ENCODE measurements at regions not wholly inside any gene's neighbourhood (a gene's known extent, or its start where the extent isn't known, plus 50 kb on each side); places are given as distances from the start of the nearest gene placed in this dataset.

DNA sequence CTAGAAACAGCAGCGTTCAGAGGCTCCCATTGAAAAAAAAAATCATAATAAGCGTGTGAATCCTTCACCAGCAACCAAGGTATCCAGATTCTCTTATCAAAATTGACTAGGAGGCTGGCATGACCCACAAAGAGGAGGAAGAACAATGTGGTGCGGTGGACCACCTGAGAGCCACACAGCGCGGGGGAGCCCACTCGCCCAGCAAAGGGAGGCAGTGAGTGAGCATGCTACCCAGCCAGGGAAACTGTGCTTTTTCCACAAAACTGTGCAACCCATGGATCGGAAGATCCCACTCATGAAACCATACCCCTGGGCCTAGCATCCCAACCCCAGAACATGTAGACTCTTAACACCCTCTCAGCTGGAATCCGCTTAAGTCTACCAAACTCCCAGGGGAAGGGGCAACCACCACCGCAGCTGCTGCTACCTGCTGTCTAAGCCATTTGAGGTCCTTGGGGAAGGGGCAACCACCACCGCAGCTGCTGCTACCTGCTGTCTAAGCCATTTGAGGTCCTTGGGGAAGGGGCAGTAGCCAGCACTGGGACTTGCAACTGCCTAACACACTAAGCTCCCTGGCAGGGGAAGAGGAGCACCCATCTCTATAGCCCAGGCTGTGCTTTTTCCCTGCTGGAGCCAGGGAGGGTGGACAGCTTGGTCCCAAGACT is 102.8 kb upstream of the CLDN18 start:
- no peak for DNase-seq
- H3K9me3 ChIP-seq: no peaks in the 10 kb centered on the region
- no peaks in the 10 kb centered on the region for H3K4me1 ChIP-seq (ENCODE audit: control insufficient read depth in 1 of 2, extremely low read depth in 1 of 2, insufficient read depth in 2 of 2, low read length in 2 of 2)
- WGBS (ENCODE audit: insufficient coverage): 93% methylated on average over 9 of the region's 10 CpGs
- H3K27me3 ChIP-seq (replicated peaks in 1 of 2; ENCODE audit: control insufficient read depth in 2 of 2, extremely low read depth in 1 of 2, insufficient read depth in 2 of 2, low read length in 1 of 2): no peaks in the 10 kb centered on the region
- no peak overlapping the region for H3K27ac ChIP-seq (ENCODE audit: low read length)
- no peak for ATAC-seq (replicated peaks in 1 of 4)
- Mint-ChIP-seq H3K4me1 (no peaks in the 10 kb centered on the region), H3K9me3 (peaks cover 9 to 15% (median 14%) of the 10 kb centered on the region in 3 donors), H3K27me3 (peaks cover 0 to 3% of the 10 kb centered on the region in 2 donors), H3K27ac (no peak overlapping the region), H3K4me3 (no peak overlapping the region), H3K36me3 (no peaks in the 10 kb centered on the region)
- ChIA-PET CTCF (no interaction called here), POLR2A (no interaction called here)
- H3K36me3 ChIP-seq (ENCODE audit: control insufficient read depth in 2 of 2, extremely low read depth in 1 of 2, insufficient read depth in 1 of 2, low read length in 1 of 2): no peaks in the 10 kb centered on the region
- no peak overlapping the region for H3K4me3 ChIP-seq (ENCODE audit: control insufficient read depth in 1 of 2, extremely low read depth in 1 of 2, low read length in 1 of 2)

DNA sequence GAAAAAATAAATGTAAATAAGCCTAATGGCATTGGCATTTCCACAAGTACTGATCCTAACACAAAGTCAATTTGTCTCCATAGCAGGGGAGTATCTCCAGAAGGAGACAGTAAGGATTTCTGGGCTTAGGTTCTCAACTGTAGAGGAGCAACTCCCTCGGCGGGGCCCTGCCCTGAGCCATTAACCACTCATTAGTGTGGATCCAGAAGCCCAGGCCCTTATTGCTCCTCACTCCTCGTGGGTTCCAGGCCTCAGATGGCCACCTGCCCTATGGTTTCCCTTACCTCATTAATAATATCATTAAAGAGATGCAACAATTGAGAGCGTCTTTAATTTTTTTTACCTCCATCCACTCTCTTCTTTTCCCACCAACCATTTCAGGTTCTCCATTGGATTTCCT is 85.3 kb upstream of the CLDN18 start:
- Mint-ChIP-seq H3K27me3 (peaks cover 3 to 23% of the 10 kb centered on the region in 2 donors), H3K4me3 (no peak overlapping the region), H3K9me3 (peaks cover 0 to 4% (median 0%) of the 10 kb centered on the region in 3 donors), H3K27ac (no peak overlapping the region), H3K36me3 (no peaks in the 10 kb centered on the region), H3K4me1 (no peaks in the 10 kb centered on the region)
- ATAC-seq (replicated peaks in 1 of 4) (no peak), DNase-seq (no peak)
- CTCF ChIA-PET: no interaction called here
- Histone ChIP-seq H3K27me3 (replicated peaks in 1 of 2; ENCODE audit: control insufficient read depth in 2 of 2, extremely low read depth in 1 of 2, insufficient read depth in 2 of 2, low read length in 1 of 2) (no peaks in the 10 kb centered on the region), H3K27ac (ENCODE audit: low read length) (no peak overlapping the region), H3K4me1 (ENCODE audit: control insufficient read depth in 1 of 2, extremely low read depth in 1 of 2, insufficient read depth in 2 of 2, low read length in 2 of 2) (no peaks in the 10 kb centered on the region), H3K4me3 (ENCODE audit: control insufficient read depth in 1 of 2, extremely low read depth in 1 of 2, low read length in 1 of 2) (no peak overlapping the region), H3K9me3 (no peaks in the 10 kb centered on the region), H3K36me3 (ENCODE audit: control insufficient read depth in 2 of 2, extremely low read depth in 1 of 2, insufficient read depth in 1 of 2, low read length in 1 of 2) (no peaks in the 10 kb centered on the region)
- POLR2A ChIA-PET: no interaction called here
- WGBS (ENCODE audit: insufficient coverage): 75% methylated on average over 2 of the region's 4 CpGs

DNA sequence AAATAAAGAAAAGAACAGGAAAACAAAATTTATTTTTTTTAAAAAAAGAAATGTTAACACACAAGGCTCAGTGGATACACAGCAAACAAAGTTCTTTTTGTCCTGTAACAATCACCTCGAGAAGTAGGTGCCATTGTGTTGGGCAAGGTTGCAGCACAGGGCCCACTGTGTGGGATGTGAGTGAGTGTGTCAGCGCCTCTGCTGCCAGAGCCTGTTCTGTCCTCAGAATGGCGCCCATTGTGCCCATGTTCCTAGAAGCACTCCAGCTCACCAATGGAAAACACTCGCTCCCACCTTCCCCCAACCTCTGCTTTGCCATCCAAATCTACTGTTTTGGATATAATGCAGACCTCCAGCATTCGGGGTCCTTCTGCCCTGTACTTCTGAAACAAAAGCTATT is 84.9 kb upstream of the CLDN18 start:
- no peaks in the 10 kb centered on the region for H3K27me3 ChIP-seq (replicated peaks in 1 of 2; ENCODE audit: control insufficient read depth in 2 of 2, extremely low read depth in 1 of 2, insufficient read depth in 2 of 2, low read length in 1 of 2)
- H3K4me1 ChIP-seq (ENCODE audit: control insufficient read depth in 1 of 2, extremely low read depth in 1 of 2, insufficient read depth in 2 of 2, low read length in 2 of 2): no peaks in the 10 kb centered on the region
- Mint-ChIP-seq H3K36me3 (no peaks in the 10 kb centered on the region), H3K27ac (no peak overlapping the region), H3K9me3 (peaks cover 0 to under 1% (median 0%) of the 10 kb centered on the region in 3 donors), H3K27me3 (peaks cover 3 to 19% of the 10 kb centered on the region in 2 donors), H3K4me3 (no peak overlapping the region), H3K4me1 (no peaks in the 10 kb centered on the region)
- ChIA-PET CTCF (no interaction called here), POLR2A (no interaction called here)
- H3K4me3 ChIP-seq (ENCODE audit: control insufficient read depth in 1 of 2, extremely low read depth in 1 of 2, low read length in 1 of 2): no peak overlapping the region
- H3K27ac ChIP-seq (ENCODE audit: low read length): no peak overlapping the region
- 90% methylated on average over 2 of the region's 5 CpGs for WGBS (ENCODE audit: insufficient coverage)
- ATAC-seq (replicated peaks in 1 of 4): no peak
- no peak for DNase-seq
- no peaks in the 10 kb centered on the region for H3K36me3 ChIP-seq (ENCODE audit: control insufficient read depth in 2 of 2, extremely low read depth in 1 of 2, insufficient read depth in 1 of 2, low read length in 1 of 2)
- no peaks in the 10 kb centered on the region for H3K9me3 ChIP-seq

DNA sequence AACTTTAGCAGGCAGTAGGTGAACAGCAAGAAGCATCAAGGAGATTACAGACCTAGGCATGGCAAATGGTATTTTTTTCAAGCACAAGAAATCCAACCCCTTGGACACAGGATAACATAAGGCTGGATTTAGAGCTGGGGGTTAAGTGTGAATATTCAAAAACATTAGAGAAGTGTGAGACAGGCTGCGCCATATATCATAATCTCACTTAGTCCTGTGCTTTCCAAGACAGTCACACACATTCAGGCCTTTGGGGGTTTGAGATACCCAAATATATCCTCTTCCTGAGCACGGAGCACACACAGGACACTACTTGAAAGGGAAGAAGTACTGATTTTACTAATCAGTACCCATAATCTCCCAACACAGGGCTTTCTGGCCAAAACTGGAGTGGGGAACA is 83.0 kb upstream of the CLDN18 start:
- ATAC-seq (replicated peaks in 1 of 4) (no peak), DNase-seq (no peak)
- H3K9me3 ChIP-seq: no peaks in the 10 kb centered on the region
- no peaks in the 10 kb centered on the region for H3K4me1 Mint-ChIP-seq
- H3K4me3 ChIP-seq (ENCODE audit: control insufficient read depth in 1 of 2, extremely low read depth in 1 of 2, low read length in 1 of 2): no peak overlapping the region
- CTCF ChIA-PET: no interaction called here
- H3K27ac Mint-ChIP-seq: no peak overlapping the region
- no peak overlapping the region for H3K4me3 Mint-ChIP-seq
- no peaks in the 10 kb centered on the region for H3K36me3 ChIP-seq (ENCODE audit: control insufficient read depth in 2 of 2, extremely low read depth in 1 of 2, insufficient read depth in 1 of 2, low read length in 1 of 2)
- no peaks in the 10 kb centered on the region for H3K4me1 ChIP-seq (ENCODE audit: control insufficient read depth in 1 of 2, extremely low read depth in 1 of 2, insufficient read depth in 2 of 2, low read length in 2 of 2)
- WGBS (ENCODE audit: insufficient coverage): no CpG with 5 or more reads among the region's 2 CpGs
- H3K9me3 Mint-ChIP-seq: no peaks in the 10 kb centered on the region
- no peaks in the 10 kb centered on the region for H3K27me3 ChIP-seq (replicated peaks in 1 of 2; ENCODE audit: control insufficient read depth in 2 of 2, extremely low read depth in 1 of 2, insufficient read depth in 2 of 2, low read length in 1 of 2)
- H3K27ac ChIP-seq (ENCODE audit: low read length): no peak overlapping the region
- H3K36me3 Mint-ChIP-seq: no peaks in the 10 kb centered on the region
- H3K27me3 Mint-ChIP-seq: peaks cover 3 to 10% of the 10 kb centered on the region in 2 donors
- POLR2A ChIA-PET: no interaction called here

DNA sequence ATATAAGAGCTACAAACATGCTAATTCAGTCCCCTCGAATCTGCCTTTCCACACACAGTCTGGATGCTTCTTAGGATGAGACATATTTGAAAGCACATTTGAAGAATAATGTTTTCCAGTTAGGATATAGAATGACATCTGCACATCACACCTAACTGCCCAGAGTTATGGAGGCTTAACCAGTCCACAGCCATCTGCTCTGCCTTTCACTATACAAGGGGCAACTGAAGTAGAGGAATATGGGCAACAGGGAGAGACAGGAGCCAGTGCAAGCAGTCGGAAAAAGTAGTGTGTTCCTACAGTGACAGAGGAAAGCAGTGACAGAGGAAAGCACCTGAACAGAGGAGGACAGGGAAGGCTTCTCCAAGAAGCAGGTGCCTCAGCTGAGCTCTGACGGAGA is 79.0 kb upstream of the CLDN18 start:
- Mint-ChIP-seq H3K27ac (no peak overlapping the region), H3K4me1 (no peaks in the 10 kb centered on the region), H3K9me3 (no peaks in the 10 kb centered on the region), H3K27me3 (peaks cover 2 to 24% of the 10 kb centered on the region in 2 donors), H3K36me3 (no peaks in the 10 kb centered on the region), H3K4me3 (no peak overlapping the region)
- Histone ChIP-seq H3K27ac (ENCODE audit: low read length) (no peak overlapping the region), H3K4me3 (ENCODE audit: control insufficient read depth in 1 of 2, extremely low read depth in 1 of 2, low read length in 1 of 2) (no peak overlapping the region), H3K4me1 (ENCODE audit: control insufficient read depth in 1 of 2, extremely low read depth in 1 of 2, insufficient read depth in 2 of 2, low read length in 2 of 2) (no peaks in the 10 kb centered on the region), H3K27me3 (replicated peaks in 1 of 2; ENCODE audit: control insufficient read depth in 2 of 2, extremely low read depth in 1 of 2, insufficient read depth in 2 of 2, low read length in 1 of 2) (no peaks in the 10 kb centered on the region), H3K9me3 (no peaks in the 10 kb centered on the region), H3K36me3 (ENCODE audit: control insufficient read depth in 2 of 2, extremely low read depth in 1 of 2, insufficient read depth in 1 of 2, low read length in 1 of 2) (no peaks in the 10 kb centered on the region)
- POLR2A ChIA-PET: no interaction called here
- CTCF ChIA-PET: interaction anchor here in 1 of 2 donors (0.7 kb wide), 1 partner anchor 807 kb away, joined by 10 read pairs; no protein-coding TSS in a partner anchor
- no peak for DNase-seq
- 75% methylated on average over 1 of the region's 3 CpGs for WGBS (ENCODE audit: insufficient coverage)
- ATAC-seq (replicated peaks in 1 of 4): no peak

DNA sequence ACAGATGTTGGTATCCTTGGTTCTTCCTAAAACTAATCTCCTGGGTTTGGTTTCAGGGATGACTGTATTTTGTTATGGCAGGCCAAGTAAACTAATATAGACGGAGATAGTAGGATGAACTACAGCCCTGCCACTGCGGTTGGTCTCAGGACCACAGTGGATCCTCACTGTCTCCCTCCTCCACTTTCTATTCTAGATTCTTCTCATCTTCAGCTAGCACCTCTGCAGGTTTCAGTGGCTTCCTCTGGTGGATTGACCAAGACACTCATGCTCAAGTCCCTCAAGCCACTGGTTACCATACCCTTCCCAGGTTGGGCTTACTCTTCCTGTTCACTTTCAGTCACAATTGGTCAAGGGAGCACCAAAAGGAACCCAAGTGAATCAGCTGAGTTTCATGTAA is 71.1 kb upstream of the CLDN18 start:
- Histone ChIP-seq H3K9me3 (no peaks in the 10 kb centered on the region), H3K36me3 (ENCODE audit: control insufficient read depth in 2 of 2, extremely low read depth in 1 of 2, insufficient read depth in 1 of 2, low read length in 1 of 2) (no peaks in the 10 kb centered on the region), H3K27ac (ENCODE audit: low read length) (no peak overlapping the region), H3K4me1 (ENCODE audit: control insufficient read depth in 1 of 2, extremely low read depth in 1 of 2, insufficient read depth in 2 of 2, low read length in 2 of 2) (no peaks in the 10 kb centered on the region), H3K4me3 (ENCODE audit: control insufficient read depth in 1 of 2, extremely low read depth in 1 of 2, low read length in 1 of 2) (no peak overlapping the region), H3K27me3 (replicated peaks in 1 of 2; ENCODE audit: control insufficient read depth in 2 of 2, extremely low read depth in 1 of 2, insufficient read depth in 2 of 2, low read length in 1 of 2) (no peaks in the 10 kb centered on the region)
- Mint-ChIP-seq H3K36me3 (no peaks in the 10 kb centered on the region), H3K4me1 (no peaks in the 10 kb centered on the region), H3K4me3 (no peak overlapping the region), H3K27ac (no peak overlapping the region), H3K27me3 (peaks cover 0 to 10% of the 10 kb centered on the region in 2 donors), H3K9me3 (no peaks in the 10 kb centered on the region)
- CTCF ChIA-PET: no interaction called here
- 100% methylated on average over 2 of the region's 2 CpGs for whole genome bisulfite sequencing (ENCODE audit: insufficient coverage)
- ATAC-seq (replicated peaks in 1 of 4) (no peak), DNase-seq (no peak)
- POLR2A ChIA-PET: no interaction called here

DNA sequence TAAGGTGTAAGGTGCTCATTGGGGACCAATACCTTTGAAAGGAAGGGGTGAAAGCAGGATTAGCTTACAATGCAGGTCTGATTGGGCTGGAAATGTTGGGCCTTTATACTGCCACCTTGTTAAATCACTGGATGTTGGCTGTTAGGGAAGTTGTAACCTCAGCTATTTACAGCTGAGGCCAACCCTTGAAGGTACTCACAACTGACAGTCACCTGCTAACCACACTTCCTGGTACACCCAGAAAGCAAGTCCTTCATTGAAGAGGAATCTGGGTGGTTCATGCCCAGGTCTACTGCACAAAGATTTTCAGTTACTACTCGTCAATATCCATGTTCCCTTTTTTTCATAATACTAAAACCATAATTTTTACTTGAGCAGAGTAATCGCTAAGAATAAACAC is 65.4 kb upstream of the CLDN18 start:
- Histone ChIP-seq H3K4me3 (ENCODE audit: control insufficient read depth in 1 of 2, extremely low read depth in 1 of 2, low read length in 1 of 2) (no peak overlapping the region), H3K9me3 (no peaks in the 10 kb centered on the region), H3K27ac (ENCODE audit: low read length) (no peak overlapping the region), H3K4me1 (ENCODE audit: control insufficient read depth in 1 of 2, extremely low read depth in 1 of 2, insufficient read depth in 2 of 2, low read length in 2 of 2) (peaks cover 0 to 3% of the 10 kb centered on the region in 2 experiments), H3K36me3 (ENCODE audit: control insufficient read depth in 2 of 2, extremely low read depth in 1 of 2, insufficient read depth in 1 of 2, low read length in 1 of 2) (no peaks in the 10 kb centered on the region), H3K27me3 (replicated peaks in 1 of 2; ENCODE audit: control insufficient read depth in 2 of 2, extremely low read depth in 1 of 2, insufficient read depth in 2 of 2, low read length in 1 of 2) (no peaks in the 10 kb centered on the region)
- no peak overlapping the region for H3K4me3 Mint-ChIP-seq
- no peaks in the 10 kb centered on the region for H3K36me3 Mint-ChIP-seq
- POLR2A ChIA-PET: interaction anchor here in 1 of 2 donors (0.6 kb wide), 1 partner anchor 249 kb away, joined by 4 read pairs; no protein-coding TSS in a partner anchor
- CTCF ChIA-PET: interaction anchor here (0.6 to 2.6 kb wide), 4 partner anchors 823 to 843 kb away, joined by 3 to 8 read pairs (median 4); no protein-coding TSS in a partner anchor
- H3K4me1 Mint-ChIP-seq: peaks cover 0 to 4% (median 3%) of the 10 kb centered on the region in 3 donors
- DNase-seq: no peak
- WGBS (ENCODE audit: insufficient coverage): 67% methylated on average over 2 of the region's 2 CpGs
- no peak for ATAC-seq (replicated peaks in 1 of 4)
- no peak overlapping the region for H3K27ac Mint-ChIP-seq
- H3K27me3 Mint-ChIP-seq: no peaks in the 10 kb centered on the region
- H3K9me3 Mint-ChIP-seq: no peaks in the 10 kb centered on the region
